Renal cortical epithelial cell (primary cell): ENCODE measurements at regions not wholly inside any gene's neighbourhood (a gene's known extent, or its start where the extent isn't known, plus 50 kb on each side); places are given as distances from the start of the nearest gene placed in this dataset.
"Not testable (repeated sequence)": the region's sequence is repeated elsewhere in the genome, so short reads cannot be mapped to it uniquely, and the experiment has no call there.

Source experiments
- DNase-seq: peaks from one replicate; pipeline ENCODE4 v3.0.0-alpha.2; 2011; ENCODE audit warnings: low read depth

DNA sequence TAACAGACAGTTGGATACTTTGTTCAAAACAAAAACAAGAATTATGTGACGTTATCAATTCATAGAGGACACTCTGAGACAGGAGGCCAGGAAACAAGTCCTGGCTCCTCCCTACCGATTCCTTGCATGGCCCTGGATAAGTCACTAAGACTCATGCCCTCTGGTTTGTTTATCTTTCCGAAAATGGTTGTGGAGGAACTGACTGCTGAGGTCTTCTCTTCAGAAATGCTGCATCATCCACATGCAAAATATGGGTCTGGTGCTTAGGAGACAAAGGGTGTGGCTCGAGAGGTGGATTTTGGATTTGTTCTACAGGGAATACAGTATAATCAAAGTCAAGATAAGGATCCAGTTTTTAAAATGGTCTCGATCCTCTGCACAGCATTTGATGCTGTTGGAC is 130.9 kb downstream of the RELL1 start:
- no peak for DNase-seq

DNA sequence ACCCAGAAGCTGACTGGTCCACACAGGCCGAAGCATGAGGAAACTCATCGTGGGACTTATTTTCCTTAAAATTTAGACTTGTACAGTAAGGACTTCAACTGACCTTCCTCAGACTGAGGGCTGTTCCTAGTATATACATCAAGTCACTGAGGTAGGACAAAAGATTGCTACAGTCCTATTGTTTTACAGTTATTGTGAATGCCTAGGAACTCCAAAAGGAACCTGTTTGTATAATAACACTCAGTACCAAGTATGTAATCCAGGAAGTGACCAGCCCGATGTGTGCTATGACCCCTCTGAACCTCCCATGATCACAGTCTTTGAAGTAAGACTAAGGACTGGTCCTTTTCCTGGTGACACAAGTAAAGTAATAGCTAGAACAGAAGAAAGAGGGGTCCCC is 136.3 kb downstream of the RELL1 start:
- not testable (repeated sequence) for DNase-seq

DNA sequence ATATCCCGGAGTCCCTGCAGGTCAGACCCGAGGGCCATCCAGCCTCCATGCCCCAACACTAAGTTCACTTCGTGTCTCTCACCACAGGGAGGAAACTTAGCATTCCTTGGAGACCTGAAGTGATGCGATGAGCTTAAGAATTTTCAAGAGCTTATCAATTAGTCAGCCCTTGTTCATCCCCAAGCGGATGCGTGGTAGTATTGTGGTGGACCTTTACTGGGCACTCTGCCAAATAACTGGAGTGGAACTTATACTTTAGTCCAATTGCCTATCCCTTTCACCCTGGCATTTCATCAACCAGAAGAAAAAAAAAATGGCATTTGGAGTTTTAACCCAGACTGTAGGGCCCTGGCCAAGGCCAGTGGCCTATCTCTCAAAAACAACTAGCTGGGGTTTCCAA is 137.1 kb downstream of the RELL1 start:
- DNase-seq = peak; percentile 98

DNA sequence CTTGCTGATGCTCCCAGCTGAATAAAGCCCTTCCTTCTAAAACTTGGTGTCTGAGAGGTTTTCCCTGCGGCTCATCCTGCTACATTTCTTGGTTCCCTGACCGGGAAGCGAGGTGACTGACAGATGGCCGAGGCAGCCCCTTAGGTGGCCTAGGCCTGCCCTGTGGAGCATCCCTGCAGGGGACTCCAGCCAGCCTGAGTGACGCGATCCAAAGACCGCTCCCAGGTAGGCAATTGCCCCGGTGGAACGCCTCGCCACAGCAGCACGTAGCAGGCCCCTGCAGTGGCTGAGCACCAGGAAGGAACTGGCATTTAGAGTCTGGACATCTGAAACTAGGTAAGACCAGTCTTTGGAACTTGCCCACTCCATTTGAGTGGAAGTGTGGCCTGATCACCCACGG is 139.6 kb downstream of the RELL1 start:
- no peak for DNase-seq

DNA sequence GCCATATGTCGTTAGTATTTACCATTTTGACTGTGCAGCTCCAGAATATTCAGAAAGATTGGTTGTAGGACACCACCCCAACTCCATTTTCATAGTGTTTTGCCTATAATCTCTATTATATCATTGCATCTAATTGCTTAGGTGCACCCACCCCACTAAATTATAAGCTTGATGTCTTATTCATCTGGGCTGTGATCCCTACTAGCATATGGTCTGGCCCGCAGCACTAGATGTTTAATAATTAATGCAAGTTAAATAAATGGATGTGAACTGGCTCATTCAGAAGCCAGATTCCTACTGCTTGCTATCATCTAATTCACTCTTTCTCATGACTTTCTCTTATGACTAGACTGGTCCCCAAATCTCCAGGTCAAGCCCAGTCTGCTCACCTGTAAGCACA is 143.5 kb downstream of the RELL1 start:
- DNase-seq = peak; percentile 54

DNA sequence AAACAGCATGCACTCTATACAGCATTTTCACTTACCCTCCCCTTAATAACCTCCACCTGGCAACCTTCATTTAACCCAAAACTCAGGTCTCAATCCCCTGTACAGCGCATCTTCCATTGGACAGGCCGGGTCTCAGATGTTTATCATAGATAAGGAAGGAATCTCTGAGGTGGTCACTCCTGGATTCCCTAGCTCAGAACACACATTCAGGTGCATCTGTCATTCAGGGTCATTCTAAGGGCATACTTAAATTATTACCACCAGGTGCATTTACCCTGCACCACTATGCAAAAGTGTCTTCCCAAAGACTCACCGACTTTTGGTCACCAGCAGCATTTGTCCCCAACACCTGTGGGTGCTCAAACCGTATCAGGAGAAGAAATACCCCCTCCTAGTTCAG is 144.2 kb downstream of the RELL1 start:
- DNase-seq = no peak

DNA sequence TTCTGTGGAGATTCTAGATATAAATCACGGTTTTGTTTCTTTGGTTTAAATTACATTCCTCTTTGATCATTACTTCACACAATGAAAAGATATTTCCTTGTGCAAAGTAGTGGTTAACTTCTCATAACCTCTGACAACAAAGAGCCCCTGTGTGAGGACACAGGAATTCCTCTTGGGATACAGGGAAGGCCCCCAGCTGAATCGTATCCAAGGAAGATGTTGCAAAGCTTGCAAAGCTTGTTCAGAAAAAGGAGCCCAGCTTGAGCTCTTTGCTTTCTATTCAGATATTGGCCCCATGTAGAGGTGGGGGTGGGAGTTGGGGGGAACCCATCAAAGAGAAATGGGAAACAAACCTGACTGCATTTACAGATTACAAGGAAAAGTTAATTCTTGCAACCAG is 145.7 kb downstream of the RELL1 start:
- DNase-seq = peak; percentile 63

DNA sequence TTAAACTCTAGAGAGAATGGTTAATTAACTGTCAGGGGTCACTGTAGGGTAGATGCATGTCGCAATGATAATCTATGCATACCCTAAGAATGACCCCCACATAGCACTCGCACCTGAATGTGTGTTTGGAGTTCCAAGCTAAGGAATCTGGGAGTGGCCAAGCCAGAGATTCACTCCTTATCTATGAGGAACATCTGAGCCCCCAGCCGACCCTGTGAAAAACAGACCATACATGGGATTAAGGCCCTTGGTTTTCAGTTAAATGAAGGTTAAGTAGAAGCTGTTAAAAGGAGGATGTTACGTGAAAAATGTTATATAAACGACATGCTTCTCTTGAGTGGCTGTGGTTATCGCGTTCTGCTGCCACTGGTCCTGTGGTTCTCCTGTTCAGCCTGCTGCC is 147.2 kb downstream of the RELL1 start:
- no peak for DNase-seq

DNA sequence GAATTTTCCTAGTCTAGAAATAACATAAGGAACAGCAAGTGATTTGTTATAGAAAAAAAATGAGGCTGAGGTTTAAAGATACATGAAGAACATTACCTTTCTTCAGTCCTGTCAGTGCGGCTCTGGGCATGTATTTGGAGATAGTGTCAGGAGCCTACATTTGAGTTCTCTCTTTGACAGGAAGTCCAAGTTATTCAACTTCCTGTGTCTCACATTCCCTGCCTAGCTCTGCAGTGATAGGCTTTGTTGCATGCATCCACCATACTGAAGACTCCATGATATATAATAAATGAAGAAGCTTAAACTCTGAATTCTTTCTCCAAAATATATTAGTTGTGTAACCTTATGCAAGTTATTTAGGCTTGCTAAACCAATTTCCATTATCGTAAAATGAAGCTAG is 148.7 kb downstream of the RELL1 start:
- no peak for DNase-seq

DNA sequence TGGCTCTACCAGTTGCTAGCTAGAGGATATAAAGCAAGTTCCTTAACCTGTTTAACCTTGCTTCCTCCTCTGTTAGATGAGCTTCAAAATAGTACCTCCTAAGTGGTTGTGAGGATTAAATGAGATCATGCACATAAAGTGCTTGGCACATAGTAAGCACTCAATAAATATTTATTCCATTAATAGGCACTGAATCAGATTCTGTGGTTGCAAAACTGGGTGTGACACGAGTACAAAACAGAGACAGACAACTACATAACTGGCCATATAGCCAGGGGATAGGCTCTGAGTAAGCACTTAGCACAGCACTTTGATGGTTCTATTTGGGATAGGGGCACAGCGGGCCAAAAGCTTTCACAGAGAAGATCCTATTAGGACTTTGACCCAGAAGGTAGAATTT is 150.3 kb downstream of the RELL1 start:
- DNase-seq = no peak

DNA sequence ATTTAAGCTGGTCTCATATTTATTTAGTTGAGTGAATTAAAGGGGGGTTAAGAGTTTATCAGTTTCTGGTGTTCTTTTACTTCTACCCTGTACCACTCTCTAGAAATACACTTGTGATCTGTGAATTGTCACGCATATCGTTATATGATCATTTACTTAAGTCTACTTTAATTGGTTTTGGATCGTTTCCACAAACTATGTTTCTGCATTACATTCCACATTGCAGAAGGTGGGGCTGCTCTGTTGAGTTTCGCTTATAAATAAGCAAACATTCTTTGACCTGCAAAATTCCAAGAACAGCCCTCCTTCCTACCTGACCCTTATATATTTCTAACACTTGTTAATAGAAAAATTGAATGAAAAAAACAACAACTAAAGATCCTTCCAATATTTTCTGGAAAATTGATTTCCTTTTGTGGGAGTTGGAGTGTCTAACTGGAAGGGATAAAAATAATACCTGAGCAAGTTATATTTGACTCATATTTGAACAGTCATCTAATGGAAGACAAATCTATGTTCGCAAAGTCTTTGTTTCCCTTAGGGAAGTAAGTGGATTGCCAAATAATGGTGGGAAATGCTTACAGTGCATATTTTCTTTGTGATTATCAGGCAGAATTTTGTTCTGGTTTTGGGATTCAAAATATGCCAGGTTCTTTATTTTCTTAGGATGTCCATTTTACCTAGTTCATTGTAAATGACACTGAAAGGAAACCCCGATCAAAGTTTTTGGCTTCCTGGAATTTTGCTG is 152.7 kb downstream of the RELL1 start:
- DNase-seq = peak; percentile 47

DNA sequence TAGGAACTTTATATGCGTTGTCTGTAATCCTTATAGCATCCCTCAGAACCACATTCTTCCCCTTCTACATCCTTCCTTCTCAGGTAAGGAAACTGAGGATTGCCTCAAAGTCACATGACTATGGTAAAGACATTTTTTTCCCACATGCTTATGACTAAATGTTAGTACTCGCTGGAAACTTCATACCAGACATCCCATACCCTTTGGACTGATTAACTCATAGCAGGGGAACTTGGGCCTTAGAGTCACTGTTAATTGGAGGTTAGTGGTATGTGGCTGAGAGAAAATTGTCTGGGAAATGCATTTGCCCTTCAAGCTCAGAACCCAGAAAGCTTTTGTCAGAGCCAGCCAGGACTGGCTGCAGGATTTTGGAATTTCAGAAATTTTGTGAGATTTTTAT is 155.0 kb downstream of the RELL1 start:
- peak; percentile 56 for DNase-seq

DNA sequence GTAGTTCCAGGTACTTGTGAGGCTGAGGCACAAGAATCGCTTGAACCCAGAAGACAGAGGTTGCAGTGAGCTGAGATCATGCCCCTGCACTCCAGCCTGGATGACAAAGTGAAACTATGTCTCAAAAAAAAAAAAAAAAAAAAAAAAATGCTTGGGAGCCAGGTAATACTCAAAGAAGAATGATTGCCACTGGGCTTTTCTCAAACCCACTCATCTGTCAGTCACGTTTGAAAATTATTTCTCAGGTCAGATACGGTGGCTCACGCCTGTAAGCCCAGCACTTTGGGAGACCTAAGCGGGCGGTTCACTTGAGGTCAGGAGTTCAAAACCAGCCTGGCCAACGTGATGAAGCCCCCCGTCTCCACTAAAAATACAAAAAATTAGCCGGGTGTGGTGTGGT is 155.7 kb downstream of the RELL1 start:
- no peak for DNase-seq

DNA sequence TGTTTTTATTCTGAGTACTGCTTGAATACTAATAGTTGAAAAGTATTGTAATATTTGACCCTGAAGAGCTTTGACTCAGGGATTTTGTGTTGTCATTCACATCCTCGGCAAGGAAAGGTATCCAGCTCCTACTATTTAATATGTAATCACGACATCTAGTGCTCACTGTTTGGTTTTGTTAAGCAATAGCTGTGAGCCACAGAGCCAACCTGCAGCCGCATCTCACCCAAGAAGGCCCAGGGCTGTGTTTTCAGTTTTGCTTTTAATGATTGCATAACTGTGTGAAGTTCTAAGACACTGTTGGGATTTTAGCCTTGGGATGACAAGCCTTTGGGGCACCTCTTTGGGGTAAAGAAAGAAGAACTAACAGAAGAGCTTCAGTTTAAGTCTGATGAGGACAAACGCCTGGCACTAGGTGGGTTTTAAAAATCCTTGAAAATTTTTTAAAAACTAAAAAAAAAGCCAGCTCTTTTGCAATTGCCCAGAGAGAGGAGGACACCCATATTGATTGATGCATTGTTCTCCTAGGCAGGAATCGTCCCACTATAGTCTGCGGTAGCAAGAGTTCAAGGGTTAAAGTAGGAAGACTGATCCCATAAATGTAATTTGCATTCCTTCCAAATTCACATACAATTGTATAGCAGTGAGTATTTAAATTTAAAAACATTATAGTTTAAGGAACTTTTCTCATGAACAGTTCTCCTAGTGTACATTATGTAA is 157.8 kb downstream of the RELL1 start:
- peak; percentile 87 for DNase-seq

DNA sequence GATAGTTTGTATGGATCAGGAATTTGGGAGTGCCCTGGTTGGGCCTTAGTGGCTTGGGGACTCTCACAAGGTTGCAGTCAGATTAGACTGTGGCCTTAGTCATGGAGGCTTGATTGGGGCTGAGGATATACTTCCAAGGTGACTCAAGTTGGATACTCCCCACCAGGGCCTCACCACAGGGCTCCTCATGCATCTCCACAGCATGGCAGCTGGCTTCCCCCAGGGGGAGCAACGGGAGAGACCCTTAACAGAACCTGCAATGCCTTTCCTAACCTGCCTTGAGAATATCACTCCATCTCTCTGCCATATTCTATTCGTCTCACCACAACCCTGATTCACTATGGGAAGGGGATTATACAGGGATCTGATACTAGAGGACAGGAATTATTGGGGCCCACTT is 161.9 kb downstream of the RELL1 start:
- DNase-seq = no peak

DNA sequence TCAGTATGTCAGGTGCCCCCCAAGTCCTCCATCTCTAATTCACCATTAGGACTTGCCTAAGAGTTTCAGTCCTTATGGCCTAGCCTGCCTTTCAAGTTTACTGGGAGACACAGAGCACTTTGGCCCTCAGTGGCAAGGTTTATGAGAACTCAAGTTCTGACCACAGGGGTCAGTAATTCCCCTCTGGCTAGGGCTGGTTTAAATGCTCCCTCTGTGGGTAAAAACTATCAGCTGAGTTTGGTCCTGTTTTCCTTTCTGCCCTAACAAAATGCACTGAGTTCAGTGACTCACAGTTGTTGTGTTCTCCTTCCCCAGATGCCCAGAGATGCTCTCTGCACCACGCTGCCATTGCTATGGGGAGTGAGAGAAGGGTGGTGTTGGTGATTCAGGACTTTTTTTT is 163.2 kb downstream of the RELL1 start:
- DNase-seq = peak; percentile 77

DNA sequence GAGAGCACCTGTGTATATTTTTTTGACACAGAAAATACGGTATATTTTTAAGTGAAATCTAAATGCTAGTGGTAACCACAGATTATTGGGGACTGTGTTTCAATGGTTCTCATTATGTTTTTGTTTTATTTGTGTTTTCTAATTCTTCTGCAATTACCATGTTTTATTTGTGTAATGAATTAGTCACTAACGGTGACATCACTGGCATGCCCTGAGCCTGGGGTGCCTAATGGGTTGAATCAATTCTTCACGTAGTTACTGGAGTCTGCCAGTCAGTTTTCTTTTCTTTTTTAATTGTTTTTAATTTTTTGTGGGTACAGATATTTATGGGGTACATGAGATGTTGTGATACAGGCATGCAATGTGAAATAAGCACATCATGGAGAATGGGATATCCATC is 168.8 kb downstream of the RELL1 start:
- no peak for DNase-seq

DNA sequence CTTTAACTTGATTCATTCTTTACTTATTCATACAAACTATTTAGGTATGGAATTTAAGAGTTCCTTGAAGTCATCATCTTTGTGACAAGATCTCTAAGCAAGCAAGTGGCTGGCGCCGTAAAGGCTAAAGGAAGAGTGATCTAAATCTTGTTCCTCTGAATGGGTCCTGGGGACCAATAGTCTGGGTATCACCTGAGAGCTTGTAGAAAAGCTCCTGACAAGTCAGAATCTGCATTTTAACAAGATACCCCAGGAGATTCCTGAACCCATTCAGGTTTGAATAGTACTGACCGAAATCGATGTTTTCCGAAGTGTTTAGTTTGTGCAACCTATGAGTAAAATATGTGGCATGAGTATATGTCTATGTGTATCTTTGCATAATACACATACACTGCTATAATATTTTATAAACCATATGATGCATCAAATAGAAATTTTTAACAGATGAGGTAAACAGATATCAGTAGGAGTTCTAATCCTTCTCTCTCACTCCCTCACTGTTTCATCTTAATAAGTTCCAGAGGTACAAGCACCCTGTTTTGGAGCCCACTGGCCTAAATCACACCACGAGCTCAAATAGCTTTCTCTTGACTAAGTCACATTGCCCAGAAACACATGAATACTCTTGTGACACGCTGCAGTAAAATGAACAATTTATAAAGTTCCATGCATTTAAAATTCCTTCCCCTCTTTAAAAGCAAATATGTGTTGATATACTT is 170.0 kb downstream of the RELL1 start:
- peak; percentile 50 for DNase-seq

DNA sequence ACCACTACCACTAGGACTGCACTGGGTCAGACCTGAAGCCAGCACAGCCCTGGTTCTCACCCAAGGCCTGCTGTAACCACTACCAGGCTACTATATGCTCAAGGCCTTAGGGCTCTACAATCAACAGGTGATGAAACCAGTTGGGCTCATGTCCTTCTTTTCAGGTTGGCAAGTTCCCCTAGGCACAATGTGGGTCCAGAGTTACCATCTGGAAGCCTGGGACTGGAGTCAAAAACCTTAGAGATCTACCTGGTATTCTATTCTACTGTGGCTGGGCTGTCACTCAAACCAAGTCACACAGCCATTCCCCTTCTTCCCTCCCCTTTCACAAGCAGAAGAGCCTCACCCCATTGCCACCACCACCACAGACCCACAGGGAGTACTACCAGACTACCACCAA is 175.6 kb downstream of the RELL1 start:
- no peak for DNase-seq

DNA sequence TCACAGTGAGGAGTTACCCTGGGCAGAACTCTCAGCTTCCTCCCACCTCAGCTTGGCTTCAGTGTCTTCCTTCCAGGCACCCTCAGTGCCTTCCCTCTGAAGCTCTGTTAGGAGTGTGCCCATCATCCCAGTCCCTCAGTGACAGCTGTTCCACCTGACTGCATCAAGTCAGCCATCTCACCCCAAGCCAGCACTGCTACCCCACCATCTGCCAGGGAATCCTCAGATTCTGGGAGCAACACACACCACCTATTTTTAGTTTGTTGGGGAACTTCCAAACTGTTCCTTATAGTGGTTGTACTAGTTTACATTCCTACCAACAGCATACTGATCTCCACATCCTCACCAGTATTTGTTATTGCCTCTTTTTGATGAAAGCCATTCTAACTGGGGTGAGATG is 182.9 kb downstream of the RELL1 start:
- DNase-seq = no peak

DNA sequence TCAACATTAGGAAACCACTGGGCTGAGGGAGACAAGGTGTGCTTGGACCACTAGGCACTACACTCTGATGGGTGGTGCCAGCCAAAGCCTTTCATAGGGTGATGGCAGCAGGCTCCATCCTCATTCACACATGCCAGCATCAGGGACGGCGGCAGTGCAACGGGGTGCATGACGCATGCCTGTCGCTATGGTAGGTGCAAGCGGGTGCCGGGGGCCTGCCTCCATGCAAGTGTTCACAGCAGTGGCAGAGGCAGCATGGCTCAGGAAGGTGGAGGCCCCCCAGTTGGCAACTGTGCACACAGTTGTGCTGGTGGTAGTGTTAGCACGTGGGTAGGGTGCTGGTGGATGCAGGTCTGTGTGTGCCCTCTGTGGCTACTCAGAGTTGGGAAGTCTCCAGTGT is 184.1 kb downstream of the RELL1 start:
- no peak for DNase-seq
